Keratinocyte (primary cell): ENCODE measurements at regions not wholly inside any gene's neighbourhood (a gene's known extent, or its start where the extent isn't known, plus 50 kb on each side); places are given as distances from the start of the nearest gene placed in this dataset.

Experiments used
- DNase-seq: peaks from one replicate; pipeline ENCODE4 v3.0.0-alpha.2; 2011; ENCODE audit warnings: low read depth, missing footprints, low spot score
- FAIRE-seq: peaks from 2 replicates; lab custom pipeline; 2011; peaks lifted over from hg19 to GRCh38; lab: Jason Lieb, UNC
- H2AFZ ChIP-seq: 2 replicates; pipeline ENCODE4 v1.6.0; 2012; ENCODE audit warnings: low read length, control low read depth, inconsistent platforms; ENCODE audit not compliant: control insufficient read depth
- H3K27ac ChIP-seq: 2 replicates; pipeline ENCODE4 v1.5.1; 2011; ENCODE audit warnings: low read length; ENCODE audit not compliant: control insufficient read depth, insufficient read depth
- H3K27me3 ChIP-seq: 3 replicates; pipeline ENCODE4 v1.6.0; 2011; ENCODE audit warnings: low read length; ENCODE audit not compliant: control insufficient read depth, insufficient read depth; ENCODE audit errors: extremely low read depth
- H3K36me3 ChIP-seq, 2 experiments: 2 replicates in 1 of 2; 3 replicates in 1 of 2; pipeline ENCODE4 v1.5.1; 2011; ENCODE audit warnings: low read length in 2 of 2, mild to moderate bottlenecking in 1 of 2; ENCODE audit not compliant: control insufficient read depth in 2 of 2, insufficient read depth in 2 of 2; ENCODE audit errors: extremely low read depth in 1 of 2
- H3K4me1 ChIP-seq: 3 replicates; pipeline ENCODE4 v1.5.1; 2011; ENCODE audit warnings: low read length; ENCODE audit not compliant: control insufficient read depth, insufficient read depth; ENCODE audit errors: extremely low read depth
- H3K4me2 ChIP-seq: 3 replicates; pipeline ENCODE4 v1.6.0; 2011; ENCODE audit warnings: low read depth, low read length; ENCODE audit not compliant: control insufficient read depth, insufficient read depth; ENCODE audit errors: extremely low read depth
- H3K4me3 ChIP-seq, 3 experiments: fragments of 200-600 bp in 1 of 3; sonication (generic) in 1 of 3; 2 replicates in 2 of 3; 3 replicates in 1 of 3; pipeline ENCODE4 v1.5.1; 2011 to 2016; ENCODE audit warnings: low read length in 3 of 3, mild to moderate bottlenecking in 3 of 3, control low read depth in 2 of 3, inconsistent platforms in 1 of 3, low read depth in 1 of 3, mixed read lengths in 1 of 3, mixed run types in 1 of 3, moderate library complexity in 1 of 3; ENCODE audit not compliant: control insufficient read depth in 2 of 3, insufficient read depth in 2 of 3; ENCODE audit errors: extremely low read depth in 1 of 3
- H3K79me2 ChIP-seq: 2 replicates; pipeline ENCODE4 v1.6.0; 2012; ENCODE audit warnings: low read length; ENCODE audit not compliant: control insufficient read depth, insufficient read depth
- H3K9ac ChIP-seq: 3 replicates; pipeline ENCODE4 v1.6.0; 2011; ENCODE audit warnings: low read length; ENCODE audit not compliant: control insufficient read depth, insufficient read depth; ENCODE audit errors: extremely low read depth
- H3K9me1 ChIP-seq: 3 replicates; pipeline ENCODE4 v1.6.0; 2011; ENCODE audit warnings: low read length; ENCODE audit not compliant: control insufficient read depth, insufficient read depth; ENCODE audit errors: extremely low read depth
- H3K9me3 ChIP-seq: 2 replicates; pipeline ENCODE4 v1.5.1; 2012; ENCODE audit warnings: low read depth, low read length; ENCODE audit not compliant: control insufficient read depth
- H4K20me1 ChIP-seq: 3 replicates; pipeline ENCODE4 v1.6.0; 2011; ENCODE audit warnings: low read length; ENCODE audit not compliant: control insufficient read depth, insufficient read depth; ENCODE audit errors: extremely low read depth
- CTCF ChIP-seq, 3 experiments: IDR thresholded peaks in 1 of 3; conservative IDR thresholded peaks in 1 of 3; optimal IDR thresholded peaks in 1 of 3; 2 replicates in 2 of 3; 3 replicates in 1 of 3; pipeline versions ENCODE3 to v1.5.1; 2011; ENCODE audit warnings: low read length in 3 of 3, mild to moderate bottlenecking in 3 of 3, moderate library complexity in 2 of 3, control low read depth in 1 of 3, inconsistent platforms in 1 of 3; ENCODE audit not compliant: insufficient read depth in 2 of 3; ENCODE audit errors: extremely low read depth in 1 of 3
- EZH2 ChIP-seq: IDR thresholded peaks from one replicate; pipeline ENCODE4 v1.6.1; 2012; ENCODE audit warnings: inconsistent platforms, mild to moderate bottlenecking, low read length, moderate library complexity
- dilution Hi-C: fragments of 300-500 bp; cut with MboI; formaldehyde crosslinking; loops from one replicate; pipeline ENCODE4 v1.7.0; 2020; ENCODE audit warnings: low sequenced_read_pairs; ENCODE audit not compliant: extremely low pct_ligation_motif_present

- H3K9me1 ChIP-seq, result no peaks in the 10 kb centered on the region
- H3K4me1 ChIP-seq, result no peaks in the 10 kb centered on the region
- no peaks in the 10 kb centered on the region for H3K27me3 ChIP-seq
- no peak overlapping the region for H3K27ac ChIP-seq
- H2AFZ ChIP-seq, result no peak overlapping the region
- H3K9me3 ChIP-seq, result no peaks in the 10 kb centered on the region
- no peak overlapping the region for H3K4me2 ChIP-seq
- H3K36me3 ChIP-seq, result no peaks in the 10 kb centered on the region
- DNase-seq (no peak), FAIRE-seq (no peak)
- no peak overlapping the region for H3K4me3 ChIP-seq
- TF ChIP-seq CTCF (optimal IDR thresholded peaks at IDR 0.05 in 1 of 3, IDR thresholded peaks at IDR 0.05 in 1 of 3, conservative IDR thresholded peaks at IDR 0.05 in 1 of 3; ENCODE audit: extremely low read depth in 1 of 3, insufficient read depth in 2 of 3, low read length in 3 of 3) (no peak), EZH2 (no peak)
- H3K79me2 ChIP-seq, result no peaks in the 10 kb centered on the region
- H3K9ac ChIP-seq, result no peak overlapping the region
- dilution Hi-C loops, result no loop called here
- H4K20me1 ChIP-seq, result no peaks in the 10 kb centered on the region
Measured at GRCh38 chr13:62556978-62557377, 1141.3 kb upstream of the PCDH20 start.

- Histone ChIP-seq H3K27ac (no peak overlapping the region), H3K27me3 (no peaks in the 10 kb centered on the region), H3K4me2 (no peak overlapping the region), H3K4me3 (no peak overlapping the region), H3K9me3 (peaks cover 2% of the 10 kb centered on the region), H4K20me1 (no peaks in the 10 kb centered on the region), H3K9ac (no peak overlapping the region), H3K4me1 (no peaks in the 10 kb centered on the region), H3K9me1 (no peaks in the 10 kb centered on the region), H2AFZ (no peak overlapping the region), H3K79me2 (no peaks in the 10 kb centered on the region), H3K36me3 (no peaks in the 10 kb centered on the region)
- TF ChIP-seq EZH2, result no peak
- TF ChIP-seq CTCF (optimal IDR thresholded peaks at IDR 0.05 in 1 of 3, IDR thresholded peaks at IDR 0.05 in 1 of 3, conservative IDR thresholded peaks at IDR 0.05 in 1 of 3; ENCODE audit: extremely low read depth in 1 of 3, insufficient read depth in 2 of 3, low read length in 3 of 3), result no peak
- FAIRE-seq (no peak), DNase-seq (no peak)
- dilution Hi-C loops, result no loop called here
Measured at GRCh38 chr13:62551588-62551987, 1135.9 kb upstream of the PCDH20 start.
